Occipital lobe (tissue), 2 donors: ENCODE measurements at regions not wholly inside any gene's neighbourhood (a gene's known extent, or its start where the extent isn't known, plus 50 kb on each side); places are given as distances from the start of the nearest gene placed in this dataset. TPM values are rescaled to one million over a fixed set of nuclear protein-coding genes. Genes with fewer than 3 reads are reported as not detected.

ENCODE experiments used
- DNase-seq: peaks from one replicate; lab custom pipeline; 2025; lab: John Stamatoyannopoulos, UW
- small RNA-seq: library from RNA; depleted of rRNA; stranded (forward); fragments of <200 nt; gene quantifications from one replicate; pipeline ENCODE3, GENCODE V24; 2014

GRCh38 chr20:52268184-52268749 is 76.7 kb upstream of the ZFP64 start:
- DNase-seq = no peak

- no peak for DNase-seq
These were observed 75.8 kb upstream of the ZFP64 start for GRCh38 chr20:52267418-52267817.

GRCh38 chr20:52263757-52264156 is 72.2 kb upstream of the ZFP64 start:
- DNase-seq = no peak

DNA sequence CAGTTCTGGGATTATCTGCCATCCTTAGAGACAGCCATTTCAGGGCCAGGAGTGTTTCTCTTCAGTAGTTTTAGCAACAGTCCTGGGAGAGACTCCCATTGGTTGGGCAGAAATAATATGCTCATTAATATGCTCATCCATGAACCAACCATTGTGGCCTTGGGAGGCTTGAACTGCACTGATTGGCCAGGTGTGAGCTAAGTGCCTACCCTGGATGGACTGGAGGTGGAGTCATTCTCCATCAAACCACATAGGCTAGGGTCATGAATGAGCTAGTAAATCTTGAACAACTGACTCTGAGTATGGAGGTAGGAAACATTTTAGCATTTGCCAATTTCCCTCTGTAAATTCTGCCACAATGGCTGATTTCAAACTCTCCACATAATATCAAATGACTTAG is 70.2 kb upstream of the ZFP64 start:
- no peak for DNase-seq

DNA sequence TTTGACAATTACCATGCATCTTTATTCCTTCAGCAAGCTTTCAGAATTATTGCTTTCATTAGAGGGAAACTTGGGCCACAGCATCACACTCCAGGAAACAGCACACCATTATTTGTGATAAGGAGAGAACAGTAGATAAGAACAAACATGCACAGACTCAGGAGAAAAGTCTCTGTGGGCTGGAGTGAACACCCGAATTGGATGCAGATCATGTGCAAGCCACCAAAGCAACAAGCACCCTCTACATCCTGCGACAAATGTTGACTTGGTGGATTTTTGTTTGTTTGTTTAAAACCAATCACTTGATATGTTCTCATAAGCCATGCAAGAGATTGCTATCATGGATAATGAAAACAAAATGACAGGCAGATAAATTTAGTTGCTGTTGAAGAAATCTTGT is 67.7 kb upstream of the ZFP64 start:
- no peak for DNase-seq

- no peak for DNase-seq
These were observed 64.9 kb upstream of the ZFP64 start for GRCh38 chr20:52256454-52256853.

DNA sequence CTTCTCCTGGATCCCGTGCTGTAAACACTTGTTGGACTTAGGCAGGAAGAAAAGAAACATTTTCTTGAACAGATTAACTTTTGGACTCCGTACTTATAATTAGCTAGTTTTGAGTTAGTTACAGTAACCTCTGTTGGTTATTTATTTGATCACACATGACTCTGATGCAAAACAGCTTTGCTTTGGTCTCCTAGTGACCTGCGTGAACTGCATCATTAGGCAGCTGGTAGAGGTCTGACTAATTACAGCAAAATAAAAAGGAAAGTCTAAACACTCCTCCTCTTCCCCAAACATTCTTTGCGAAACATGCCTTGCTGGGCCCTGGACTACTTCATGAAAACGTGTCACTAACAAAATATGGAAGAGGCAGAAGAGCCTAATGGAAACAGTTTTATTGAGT is 61.1 kb upstream of the ZFP64 start:
- DNase-seq = no peak

GRCh38 chr20:52251827-52252226 is 60.2 kb upstream of the ZFP64 start:
- no peak for DNase-seq

DNA sequence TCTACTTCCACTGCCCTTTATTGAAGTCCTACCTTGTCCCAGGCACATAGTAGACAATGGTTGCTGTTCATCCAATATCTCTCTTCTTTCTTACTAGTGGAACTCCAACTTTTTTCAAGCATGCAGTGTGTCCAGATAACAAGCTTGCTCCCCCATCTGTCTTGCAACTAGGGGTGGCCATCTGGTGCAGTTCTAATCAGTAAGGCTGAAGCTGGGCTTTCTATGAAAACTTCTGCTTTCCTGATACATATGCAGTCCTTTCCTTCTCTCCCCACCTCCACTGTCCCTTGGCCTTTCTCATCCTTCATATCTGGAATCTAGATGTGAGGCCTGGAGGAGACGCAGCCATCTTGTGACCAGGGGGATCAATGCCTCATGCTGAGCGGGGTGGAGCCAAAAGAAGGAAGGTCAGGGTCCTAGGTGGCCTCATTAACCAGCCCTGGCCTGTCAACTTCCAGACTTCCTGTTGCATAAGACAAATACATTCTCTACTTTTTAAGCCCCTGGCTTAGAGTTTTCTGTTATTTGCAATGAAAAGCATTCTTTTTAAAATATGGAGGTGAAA is 59.6 kb upstream of the ZFP64 start:
- no peak for DNase-seq

GRCh38 chr20:52247548-52247947 is 56.0 kb upstream of the ZFP64 start:
- DNase-seq = no peak

GRCh38 chr20:52246366-52246765 is 54.8 kb upstream of the ZFP64 start:
- DNase-seq = no peak

DNA sequence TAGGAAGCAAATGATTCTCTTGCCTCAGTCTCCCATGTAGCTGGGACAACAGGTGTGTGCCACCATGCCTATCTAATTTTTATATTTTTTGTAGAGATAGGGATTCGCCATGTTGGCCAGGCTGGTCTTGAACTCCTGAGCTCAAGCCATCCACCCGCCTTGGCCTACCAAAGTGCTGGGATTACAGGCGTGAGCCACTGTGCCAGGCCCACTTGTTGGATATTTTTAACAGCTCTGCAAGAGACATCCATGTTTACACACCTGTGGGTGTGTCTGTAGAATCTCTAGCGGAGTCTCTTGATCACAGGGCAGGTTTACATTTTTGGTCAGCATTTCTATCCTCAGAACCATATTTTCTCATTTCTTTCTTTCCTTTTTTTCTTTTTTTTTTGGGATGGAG is 53.1 kb upstream of the ZFP64 start:
- no peak for DNase-seq

DNA sequence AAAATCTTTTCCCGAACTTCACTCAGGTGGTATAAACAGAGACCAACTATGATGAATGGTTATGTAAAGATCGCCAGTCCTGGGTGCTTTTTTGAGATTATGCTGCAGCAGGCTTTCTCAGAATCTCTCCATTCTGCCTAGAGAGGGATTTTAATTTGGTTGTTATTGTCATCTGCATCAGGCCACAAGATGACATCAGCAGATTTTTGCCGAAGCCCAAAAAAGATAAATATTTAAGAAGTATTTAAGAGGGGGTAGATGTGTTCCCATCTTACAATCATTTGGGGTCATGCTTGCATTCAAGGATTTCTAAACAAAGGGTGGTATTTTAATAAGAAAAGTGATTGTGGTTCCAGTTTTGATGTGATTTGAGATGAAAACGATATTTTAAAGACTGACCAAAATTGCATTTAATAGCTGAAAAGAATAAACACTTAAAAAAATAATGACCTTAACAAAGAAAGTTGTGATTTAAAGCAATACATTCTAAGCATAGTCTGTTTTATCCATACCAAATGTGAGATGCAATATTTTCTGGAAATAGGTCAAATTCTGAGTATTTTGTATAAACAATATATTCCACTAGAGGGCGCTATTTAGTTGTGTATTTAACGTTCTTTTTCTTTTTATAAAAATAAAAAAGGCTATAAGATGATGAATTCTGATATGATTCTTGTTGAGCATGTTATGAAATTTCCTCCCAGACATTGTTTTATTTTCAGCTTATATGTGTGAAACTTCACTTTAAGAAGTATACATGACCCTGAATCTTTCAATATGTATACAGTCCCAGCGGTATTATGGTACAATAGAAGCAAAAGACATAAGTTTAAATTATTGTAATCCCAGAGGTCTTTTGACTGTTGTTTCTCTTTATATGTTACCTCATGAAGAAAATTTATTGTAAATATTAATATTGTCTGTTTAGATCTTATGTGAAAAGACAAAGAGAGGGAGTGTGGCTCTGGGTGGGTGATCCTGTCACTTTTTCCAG is 51.0 kb upstream of the ZFP64 start:
- no peak for DNase-seq

Small RNA genes in the stretch of these regions (small RNA-seq; reads per million reads assigned to genes)
- gene RF02271 (not detected), gene RPL36P1 (not detected)
